OCI-LY3 (cell line): ENCODE measurements at regions not wholly inside any gene's neighbourhood (a gene's known extent, or its start where the extent isn't known, plus 50 kb on each side); places are given as distances from the start of the nearest gene placed in this dataset.

Experiments
- CTCF ChIP-seq: fragments of 200-600, 300-600 bp; sonication (generic); IDR thresholded peaks from 2 replicates; pipeline ENCODE4 v1.5.1; 2014; ENCODE audit warnings: antibody characterized with exemption, low read length, low read depth
- EZH2phosphoT487 ChIP-seq: fragments of 200-600 bp; shearing (Covaris generic); IDR thresholded peaks from 2 replicates; pipeline ENCODE4 v1.6.1; 2018; ENCODE audit warnings: antibody characterized with exemption, mixed run types, low read depth

GRCh38 chr4:1568855-1569460 is 115.2 kb downstream of the FAM53A start:
- TF ChIP-seq CTCF, result no peak
- no peak for TF ChIP-seq EZH2phosphoT487
